NB4 (cell line): ENCODE measurements at regions not wholly inside any gene's neighbourhood (a gene's known extent, or its start where the extent isn't known, plus 50 kb on each side); places are given as distances from the start of the nearest gene placed in this dataset.

Experiments used
- MYC ChIP-seq: IDR thresholded peaks from 2 replicates; pipeline ENCODE4 v1.6.1; 2011; ENCODE audit warnings: low read depth, low read length
- POLR2A ChIP-seq: IDR thresholded peaks from 2 replicates; pipeline ENCODE4 v1.6.1; 2011; ENCODE audit warnings: mild to moderate bottlenecking; ENCODE audit not compliant: insufficient read length; ENCODE audit errors: extremely low read depth
- TF ChIP-seq, protein P1 (sequence below): IDR thresholded peaks from one replicate; pipeline ENCODE4 v1.5.1; 2012; ENCODE audit warnings: low read depth, low read length
- TF ChIP-seq, protein P2 (sequence below): IDR thresholded peaks from 2 replicates; pipeline ENCODE4 v1.6.1; 2011; ENCODE audit warnings: low read depth, low read length

DNA sequence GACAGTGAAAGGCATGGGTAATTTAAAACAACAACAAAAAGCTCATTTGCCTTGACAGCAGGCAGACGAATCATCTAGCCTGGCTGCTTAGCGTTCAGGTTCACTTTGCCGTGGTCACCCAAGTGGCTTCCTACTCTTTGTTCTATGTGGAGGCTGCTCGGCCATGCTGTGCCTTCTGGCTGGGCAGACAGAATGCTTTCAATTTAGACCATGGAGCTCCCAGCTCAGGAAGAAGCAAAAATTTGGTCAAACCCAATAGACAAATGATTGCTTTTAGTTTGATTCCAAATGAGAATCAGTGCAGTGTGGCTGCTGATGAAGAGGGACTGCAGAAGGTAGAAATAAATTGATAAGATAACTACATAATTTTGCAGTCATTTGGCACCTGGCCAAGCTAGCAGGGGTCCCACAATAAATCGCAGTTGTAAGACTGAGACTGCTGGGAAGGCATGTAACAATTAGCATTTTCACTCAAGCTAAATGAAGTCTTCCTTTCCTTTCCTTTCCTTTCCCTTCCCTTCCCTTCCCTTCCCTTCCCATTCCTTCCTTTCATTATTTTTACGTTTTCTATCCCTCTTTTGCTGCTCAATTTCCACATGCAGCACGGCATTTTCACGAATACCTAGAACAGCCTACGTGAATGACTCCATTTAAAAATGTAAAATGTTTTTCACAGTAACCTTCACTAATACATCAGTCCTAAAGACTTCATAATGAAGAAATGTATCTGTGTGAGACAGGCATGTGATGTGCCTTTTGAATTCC is 360.4 kb upstream of the TGFBR2 start:
- TF ChIP-seq, protein P1, sequence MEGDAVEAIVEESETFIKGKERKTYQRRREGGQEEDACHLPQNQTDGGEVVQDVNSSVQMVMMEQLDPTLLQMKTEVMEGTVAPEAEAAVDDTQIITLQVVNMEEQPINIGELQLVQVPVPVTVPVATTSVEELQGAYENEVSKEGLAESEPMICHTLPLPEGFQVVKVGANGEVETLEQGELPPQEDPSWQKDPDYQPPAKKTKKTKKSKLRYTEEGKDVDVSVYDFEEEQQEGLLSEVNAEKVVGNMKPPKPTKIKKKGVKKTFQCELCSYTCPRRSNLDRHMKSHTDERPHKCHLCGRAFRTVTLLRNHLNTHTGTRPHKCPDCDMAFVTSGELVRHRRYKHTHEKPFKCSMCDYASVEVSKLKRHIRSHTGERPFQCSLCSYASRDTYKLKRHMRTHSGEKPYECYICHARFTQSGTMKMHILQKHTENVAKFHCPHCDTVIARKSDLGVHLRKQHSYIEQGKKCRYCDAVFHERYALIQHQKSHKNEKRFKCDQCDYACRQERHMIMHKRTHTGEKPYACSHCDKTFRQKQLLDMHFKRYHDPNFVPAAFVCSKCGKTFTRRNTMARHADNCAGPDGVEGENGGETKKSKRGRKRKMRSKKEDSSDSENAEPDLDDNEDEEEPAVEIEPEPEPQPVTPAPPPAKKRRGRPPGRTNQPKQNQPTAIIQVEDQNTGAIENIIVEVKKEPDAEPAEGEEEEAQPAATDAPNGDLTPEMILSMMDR: no peak
- TF ChIP-seq MYC (no peak), POLR2A (no peak)
- TF ChIP-seq, protein P2, sequence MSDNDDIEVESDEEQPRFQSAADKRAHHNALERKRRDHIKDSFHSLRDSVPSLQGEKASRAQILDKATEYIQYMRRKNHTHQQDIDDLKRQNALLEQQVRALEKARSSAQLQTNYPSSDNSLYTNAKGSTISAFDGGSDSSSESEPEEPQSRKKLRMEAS: no peak
